ENCODE measurements at regions not wholly inside any gene's neighbourhood (a gene's known extent, or its start where the extent isn't known, plus 50 kb on each side); places are given as distances from the start of the nearest gene placed in this dataset.

DNA sequence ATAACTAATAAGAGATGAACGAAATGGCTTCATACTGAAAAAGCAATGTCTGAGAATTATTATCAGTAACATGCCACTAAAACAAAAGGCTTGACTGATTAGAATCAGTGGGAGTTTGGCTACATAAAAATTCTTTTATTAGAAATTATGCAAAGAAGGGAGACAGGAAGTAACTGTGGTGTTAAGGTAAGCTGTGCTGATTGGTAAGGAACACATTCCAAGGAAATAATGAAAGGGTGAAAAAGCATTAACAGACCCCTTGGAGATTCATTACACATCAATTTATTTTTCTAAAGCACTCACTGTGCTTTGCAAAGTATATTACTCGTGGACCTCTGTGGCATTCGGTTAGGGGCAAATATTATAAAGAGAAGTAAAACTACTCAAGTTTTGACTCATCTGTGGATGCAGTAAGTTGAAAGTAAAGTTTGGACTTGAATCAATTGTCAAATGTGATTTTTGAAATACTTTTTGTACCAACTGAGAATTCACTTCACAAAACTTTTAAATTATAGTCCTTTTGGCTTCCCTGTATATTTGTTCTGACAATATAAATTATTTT, 176.1 kb upstream of the ZPLD1 start:
- no peak for DNase-seq

DNA sequence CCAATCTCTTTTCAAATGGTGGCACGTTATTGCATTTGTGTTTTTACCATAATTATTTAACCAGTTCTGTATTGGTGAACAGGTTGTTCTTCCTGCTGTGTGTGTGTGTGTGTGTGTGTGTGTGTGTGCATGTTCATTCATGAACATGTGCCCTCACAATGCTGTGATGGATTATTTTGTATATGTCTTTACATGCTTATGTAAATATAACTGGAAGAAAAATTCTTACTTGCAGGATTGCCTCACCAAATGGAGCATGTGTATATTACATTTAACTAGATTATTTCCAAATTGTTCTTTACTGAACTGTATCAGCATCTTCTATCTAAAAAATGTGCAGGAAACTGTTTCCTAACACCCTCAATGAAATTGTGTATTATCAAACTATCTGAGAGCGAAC, 175.2 kb upstream of the ZPLD1 start:
- no peak for DNase-seq

DNA sequence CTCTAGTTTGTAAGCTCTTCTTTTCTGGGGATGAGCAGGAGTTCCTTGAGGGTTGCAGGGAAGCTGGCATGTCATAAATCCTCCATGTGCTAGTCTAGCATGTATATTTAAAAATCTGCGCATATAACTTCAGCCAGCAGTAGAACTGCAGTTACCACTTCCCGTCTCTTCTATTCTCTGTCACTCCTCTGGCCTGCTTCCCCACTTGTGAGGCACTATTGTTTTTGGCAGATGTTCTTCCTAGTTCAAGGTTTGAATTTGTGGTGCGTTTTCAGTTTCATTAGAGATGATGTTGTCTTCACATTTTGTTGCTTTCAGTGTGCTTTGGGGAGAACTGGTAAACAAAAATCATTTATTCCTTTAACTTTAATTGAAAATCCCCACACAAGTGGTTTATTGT, 169.1 kb upstream of the ZPLD1 start:
- no peak for DNase-seq

DNA sequence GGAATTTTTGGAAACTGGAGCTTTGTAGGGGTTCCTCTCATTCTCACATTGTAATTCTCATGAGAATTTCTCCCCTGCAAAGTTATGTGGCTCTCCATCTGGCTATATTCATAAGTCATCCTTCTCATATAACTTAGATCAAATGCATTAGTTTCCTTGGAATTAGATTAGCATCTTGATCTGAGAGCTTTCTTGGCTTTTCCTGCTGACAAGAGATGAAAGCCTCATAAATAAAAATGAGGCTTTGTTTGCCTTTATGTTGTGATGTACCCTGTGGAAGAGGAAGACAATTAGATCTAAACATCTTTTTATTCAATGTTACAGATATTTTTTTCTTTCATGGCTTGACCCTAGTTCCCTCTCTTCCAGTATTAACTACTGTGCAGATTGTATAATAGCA, 165.4 kb upstream of the ZPLD1 start:
- DNase-seq = no peak

DNA sequence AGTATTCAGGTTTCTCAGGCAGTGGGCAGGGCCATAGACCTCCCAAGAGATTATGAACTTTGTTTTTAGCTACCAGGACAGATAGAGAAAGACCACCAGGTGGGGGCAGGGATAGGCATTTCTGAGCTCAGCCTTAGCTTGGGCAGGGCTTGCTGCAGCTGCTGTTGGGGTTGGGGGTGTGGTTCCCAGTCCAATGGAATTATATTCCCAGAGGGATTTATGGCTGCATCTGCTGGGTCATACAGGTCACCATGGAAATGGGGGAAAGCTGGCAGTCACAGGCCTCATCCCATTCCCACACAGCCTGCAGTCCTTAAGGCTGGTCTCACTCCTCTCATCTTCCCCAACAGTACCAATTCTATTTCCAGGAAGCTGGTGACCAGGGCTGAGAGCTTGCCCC, 144.6 kb upstream of the ZPLD1 start:
- no peak for DNase-seq

DNA sequence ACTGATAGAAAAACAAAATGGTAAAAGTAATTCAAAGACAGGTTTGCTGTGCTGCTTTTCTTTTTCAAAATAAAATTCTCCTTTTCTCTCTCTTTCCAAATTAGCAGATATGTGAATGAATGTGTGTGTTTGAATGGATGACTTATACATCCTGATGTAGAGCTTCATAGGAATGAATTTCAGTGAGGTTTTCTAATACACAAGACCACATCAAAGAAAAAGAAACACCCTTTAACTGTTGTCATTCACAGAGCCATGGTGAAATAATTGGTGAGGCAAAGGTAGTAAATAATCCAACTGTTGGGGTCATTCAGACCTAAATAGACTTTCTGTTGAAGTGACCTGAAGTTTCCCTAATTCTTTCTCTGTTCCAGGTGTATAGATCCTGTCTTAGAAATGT, 139.1 kb upstream of the ZPLD1 start:
- DNase-seq = no peak

DNA sequence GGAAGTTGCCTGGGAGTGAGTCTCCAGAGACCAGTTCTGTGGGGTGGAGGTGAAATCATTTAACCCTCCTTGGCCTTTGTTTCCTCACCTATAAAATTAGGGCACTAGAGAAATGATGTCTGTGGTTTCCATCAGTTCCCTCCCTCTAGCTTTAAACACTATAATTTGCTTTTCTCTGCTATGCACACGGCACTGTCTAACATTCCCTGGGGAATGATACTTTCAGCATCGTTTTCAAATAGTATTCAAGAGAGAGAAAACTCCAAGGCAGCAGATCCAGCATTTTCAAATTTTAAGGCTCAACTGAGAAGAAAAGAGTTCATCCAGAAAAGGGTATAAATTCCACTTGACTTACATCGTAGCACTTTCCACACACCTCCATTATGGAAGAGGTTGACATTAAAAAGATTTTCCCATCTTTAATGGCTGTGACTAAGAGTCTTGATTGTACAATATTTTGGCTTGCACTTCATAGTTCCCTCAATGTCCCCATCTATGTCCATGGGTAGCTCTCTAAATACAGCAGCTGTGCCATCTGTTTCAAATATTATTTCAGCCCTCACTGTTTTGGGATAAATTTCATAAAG, 137.7 kb upstream of the ZPLD1 start:
- DNase-seq = no peak

DNA sequence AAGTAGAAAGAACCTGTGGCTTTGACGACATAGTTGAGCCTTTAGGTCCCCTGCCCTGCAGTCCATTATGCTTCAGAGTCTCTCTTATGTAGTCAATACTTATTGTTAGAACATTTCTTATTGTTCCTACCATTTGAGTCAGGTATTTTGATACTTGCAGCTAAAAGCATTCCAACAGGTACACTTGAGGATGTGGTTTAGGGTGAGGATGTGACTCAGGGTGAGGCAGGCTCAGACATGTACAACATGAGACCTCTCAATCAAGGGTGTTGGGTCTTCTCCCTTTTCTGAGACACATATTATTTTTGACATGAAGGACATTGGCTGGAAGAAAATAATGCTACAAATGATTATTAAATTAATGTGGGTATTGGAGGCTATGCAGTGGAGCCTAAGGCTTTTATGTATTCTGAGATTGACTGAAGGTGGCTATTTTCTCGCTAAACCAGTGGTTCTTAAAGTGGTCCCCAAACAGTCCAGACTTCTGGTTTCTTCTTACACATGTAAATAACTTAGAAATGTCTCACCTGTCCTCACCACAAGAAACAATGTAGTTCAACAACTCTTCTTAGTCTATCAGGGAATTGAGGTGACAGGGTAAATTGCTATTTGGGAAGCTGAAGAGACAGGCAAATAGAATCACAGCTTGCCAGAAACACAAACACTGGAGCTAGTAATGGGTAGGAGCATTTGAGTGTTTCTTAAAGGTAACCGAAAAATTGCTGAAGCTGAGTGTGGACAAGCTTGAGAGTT, 135.5 kb upstream of the ZPLD1 start:
- DNase-seq = no peak

DNA sequence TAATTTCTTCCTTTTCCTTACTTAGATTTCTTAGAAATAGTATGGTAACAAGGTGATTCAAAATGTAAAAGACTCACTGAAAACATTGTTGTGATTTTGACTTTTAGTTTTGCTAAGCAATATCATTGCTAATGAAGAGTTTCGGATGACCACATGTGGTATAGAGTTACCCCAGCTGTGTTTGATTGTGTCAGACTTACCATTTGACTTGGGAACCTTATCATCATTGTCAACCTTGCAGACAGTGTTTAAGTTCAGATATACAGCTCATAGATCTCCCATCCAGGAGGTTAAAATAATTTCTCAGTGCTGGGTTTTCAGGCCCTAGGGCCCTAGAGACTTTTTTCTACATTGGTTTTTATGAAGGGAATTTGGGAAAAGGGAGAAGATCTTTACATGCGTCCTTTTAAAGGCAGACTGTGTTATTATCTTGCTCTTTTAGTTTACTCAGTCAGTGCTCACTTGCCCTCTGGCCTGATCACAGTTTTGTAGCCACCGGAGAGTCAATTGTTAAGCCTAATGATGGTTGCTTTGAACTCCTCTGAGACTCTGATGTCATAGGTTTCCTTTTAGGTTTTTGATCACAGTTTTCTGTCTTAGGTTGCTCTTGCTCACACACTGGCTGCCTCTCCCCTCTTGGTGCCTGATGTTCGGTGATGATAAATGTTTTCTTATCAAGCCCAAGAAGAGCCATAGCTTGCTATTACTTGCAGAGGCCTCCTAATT, 133.5 kb upstream of the ZPLD1 start:
- DNase-seq = peak; percentile 14

DNA sequence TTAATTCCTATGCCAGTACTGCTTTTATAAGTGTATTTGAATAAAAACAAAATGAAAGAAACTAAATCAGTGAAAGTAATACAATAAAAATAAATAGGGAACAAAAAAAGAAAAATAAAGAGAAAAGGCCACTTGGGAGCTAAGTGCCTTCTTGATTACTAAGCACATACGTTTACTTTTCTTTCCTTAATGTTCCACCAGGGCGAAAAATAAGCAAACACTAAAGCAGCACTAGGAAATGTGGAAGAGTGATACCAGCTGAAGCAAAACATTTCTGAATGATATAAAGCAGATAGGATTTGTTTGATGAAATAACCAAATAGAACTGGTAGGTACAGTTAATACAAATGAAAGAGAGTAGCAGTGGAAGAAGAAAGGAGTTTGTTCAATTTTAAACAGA, 132.8 kb upstream of the ZPLD1 start:
- DNase-seq = no peak

DNA sequence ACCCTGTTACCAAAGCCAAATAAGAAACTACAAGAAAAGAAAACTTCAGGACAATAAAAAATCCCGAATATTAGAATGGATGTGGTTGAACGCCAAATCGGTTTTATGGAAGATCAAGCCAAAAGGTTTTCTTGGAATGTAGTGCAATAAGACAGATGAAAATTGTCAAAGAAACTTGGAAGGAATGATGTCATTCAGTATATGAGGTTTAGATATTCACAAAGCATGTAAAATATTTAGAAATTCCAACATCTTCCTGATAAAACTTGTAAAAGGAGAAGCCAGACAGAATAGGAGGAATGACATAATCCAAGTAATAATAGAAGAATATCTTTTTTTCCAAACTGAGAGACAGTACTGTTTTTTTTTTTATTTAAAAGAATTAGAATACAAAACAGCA, 130.3 kb upstream of the ZPLD1 start:
- DNase-seq = no peak

DNA sequence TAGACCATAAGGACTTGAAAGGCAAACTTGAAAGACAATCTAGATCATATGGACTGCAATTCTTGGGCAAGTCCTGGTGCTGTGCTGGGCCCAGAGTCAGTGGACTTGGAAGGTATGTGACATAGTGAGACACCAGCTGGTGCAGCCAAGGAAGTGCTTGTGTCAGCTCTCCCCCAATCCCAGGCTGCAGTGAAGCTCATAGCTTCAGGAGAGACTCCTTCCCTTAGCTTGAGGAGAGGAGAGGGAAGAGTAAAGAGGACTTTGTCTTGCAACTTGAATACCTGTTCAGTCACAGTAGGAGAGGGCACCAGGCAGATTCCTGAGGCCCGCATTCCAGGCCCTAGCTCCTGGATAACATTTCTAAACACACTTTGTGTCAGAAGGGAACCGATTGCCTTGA, 127.4 kb upstream of the ZPLD1 start:
- no peak for DNase-seq

DNA sequence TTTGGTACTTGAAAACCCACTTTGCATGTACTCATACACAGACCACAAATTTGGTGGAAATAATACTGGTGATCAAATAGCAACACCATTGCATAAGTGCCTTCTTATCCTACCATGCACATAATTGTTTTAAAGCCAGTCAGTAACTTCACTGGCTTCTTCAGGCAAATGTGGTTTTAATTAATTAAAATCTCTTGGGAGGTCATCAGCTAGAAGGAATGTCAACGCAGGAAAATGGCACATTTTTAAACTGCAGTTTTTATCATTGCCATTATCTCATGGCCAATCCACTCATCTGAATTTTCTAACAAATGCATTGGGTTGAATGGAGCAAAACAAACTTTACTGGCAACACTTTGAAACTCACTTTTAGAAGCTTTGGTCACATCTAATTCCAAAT, 105.7 kb upstream of the ZPLD1 start:
- no peak for DNase-seq

DNA sequence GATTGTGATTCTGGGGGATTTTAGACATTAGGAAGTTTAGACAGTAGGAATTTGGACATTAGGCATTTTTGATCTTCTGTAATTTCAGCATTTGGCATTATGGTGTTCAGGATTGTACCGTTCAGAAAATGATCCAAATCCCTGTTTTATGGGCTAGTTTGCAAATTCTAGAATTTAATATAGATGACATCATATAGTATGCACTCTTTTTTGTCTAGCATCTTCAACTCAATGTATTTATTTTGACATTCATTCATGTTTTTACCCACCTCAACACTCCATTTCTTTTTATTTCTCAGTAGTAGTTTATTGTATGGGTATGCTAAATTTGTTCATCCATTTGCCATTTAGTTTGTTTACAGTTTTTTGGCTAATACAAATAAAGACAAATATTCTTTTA, 105.3 kb upstream of the ZPLD1 start:
- no peak for DNase-seq

DNA sequence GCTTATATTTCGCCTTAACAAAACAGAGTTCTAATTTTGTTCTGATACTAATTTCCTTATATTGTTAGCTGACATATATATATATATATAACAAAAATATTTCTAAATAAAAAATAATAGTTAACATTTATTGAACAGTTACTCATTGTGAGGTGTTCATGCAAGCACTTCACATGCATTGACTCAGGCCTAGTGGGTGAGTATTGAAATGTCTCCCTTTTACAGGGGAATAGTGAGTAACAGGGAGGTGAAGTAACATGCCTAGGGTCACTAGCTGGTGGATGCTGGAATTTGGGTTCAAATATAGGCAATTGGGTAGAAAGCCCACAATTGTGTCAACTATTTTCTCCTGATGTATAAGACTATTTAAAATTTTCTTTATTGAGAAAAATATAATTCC, 102.6 kb upstream of the ZPLD1 start:
- DNase-seq = no peak

DNA sequence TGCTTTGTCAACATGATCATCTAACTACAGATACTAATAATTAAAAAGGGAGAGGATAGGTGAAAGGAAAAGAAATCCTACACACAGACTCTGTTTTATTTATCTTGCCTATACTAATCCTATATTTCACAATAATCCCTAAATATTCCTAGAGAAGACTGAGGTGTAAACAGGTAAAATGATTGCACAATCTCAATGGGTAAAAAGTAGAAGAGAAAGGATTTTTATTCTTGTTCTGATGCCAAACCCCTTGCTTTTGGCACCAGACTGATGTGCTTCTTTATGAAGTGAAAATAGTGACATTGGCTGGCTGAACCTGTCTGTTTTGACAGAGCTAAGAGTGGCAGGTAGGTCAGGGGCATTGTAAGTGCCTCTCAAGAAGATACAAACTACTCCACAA, 101.9 kb upstream of the ZPLD1 start:
- no peak for DNase-seq

DNA sequence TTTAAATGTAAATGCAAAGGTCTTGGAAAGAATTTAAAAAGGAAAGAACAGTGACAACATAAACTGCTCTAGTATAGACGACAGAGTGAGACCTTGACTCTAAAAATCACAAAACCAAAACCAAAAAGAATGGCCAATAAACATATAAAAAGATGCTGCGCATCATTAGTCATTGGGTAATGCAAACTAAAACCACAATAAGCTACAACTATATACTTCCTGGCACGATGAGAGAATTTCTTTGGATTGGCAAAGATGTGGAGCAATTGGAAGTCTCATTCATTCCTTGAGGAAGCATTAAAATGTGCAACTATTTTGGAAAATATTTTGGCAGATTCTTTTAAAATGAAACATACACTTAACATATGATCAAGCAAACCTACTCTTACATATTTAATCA, 98.7 kb upstream of the ZPLD1 start:
- DNase-seq = no peak

DNA sequence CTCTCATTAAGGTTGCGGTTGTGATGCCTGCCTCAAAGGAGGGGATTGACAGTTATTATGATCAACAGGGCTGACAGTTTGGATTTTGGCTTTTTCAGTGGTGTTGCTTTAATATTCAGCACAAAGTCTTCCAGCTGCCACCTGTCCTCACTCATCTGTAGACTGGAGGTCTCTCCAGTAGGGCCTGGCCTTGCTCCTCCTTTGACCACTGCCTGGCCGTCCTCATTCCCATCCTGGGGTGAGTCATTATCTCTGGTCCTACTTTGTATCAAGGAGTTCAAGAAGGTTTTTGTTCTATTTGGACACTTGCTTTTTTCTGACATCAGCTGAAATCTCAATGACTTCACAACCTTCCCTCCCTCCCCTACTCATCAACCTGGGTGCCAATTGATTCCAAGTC, 95.1 kb upstream of the ZPLD1 start:
- DNase-seq = no peak

DNA sequence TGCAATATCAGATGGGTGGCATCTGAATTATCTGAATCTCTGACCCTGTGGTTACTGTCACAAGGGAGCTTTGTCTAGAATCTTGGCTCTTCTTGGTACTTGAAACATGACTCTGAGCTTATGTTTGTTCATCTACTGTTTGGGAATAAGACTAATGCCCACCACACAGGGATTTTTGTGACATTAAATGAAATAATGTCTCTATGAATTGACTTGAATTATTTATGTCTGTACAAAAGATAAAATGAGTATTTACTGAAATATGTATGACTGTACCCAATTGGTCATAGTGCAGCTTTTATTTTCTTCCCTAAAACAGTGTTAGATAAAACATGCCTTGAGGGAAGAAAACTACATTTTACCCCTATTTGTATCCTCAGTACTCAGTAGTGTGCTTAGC, 87.9 kb upstream of the ZPLD1 start:
- DNase-seq = no peak

DNA sequence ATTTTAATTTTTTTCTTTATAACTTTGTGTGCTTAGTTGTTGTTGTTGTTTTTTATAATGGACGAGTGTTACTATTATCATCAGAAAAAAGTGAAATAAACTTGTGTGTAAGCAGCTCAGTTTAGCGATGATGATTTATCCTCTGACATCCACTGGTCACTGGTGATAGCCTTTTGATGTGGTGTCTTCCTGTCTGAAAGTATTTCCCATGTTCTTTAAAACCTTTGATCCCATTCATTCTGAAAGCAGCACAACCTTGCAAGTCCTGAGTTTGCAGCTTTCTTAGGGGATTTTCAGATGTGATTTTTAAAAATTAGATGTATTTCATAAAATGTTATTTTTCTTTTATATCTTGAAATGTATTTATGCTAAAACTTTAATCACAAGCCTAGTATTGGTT, 85.9 kb upstream of the ZPLD1 start:
- no peak for DNase-seq

DNA sequence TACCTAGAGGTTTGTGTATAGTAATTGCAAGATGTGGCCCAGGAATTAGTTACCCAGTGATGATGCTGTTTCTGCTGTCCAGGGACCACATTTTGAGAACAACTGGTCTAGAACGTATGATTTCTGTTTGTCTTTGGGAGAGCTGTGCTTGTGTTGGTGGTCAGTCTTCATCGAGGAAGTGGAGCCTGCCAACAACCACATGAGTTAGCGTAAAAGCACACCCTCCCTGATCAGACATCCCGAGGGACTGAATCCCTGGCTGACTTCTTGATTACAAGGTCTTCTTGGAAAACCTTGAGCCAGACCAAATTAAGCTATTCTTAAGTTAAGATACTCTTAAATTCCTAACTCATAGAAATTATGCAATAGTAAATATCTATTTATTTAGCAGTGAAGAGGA, 81.7 kb upstream of the ZPLD1 start:
- no peak for DNase-seq

DNA sequence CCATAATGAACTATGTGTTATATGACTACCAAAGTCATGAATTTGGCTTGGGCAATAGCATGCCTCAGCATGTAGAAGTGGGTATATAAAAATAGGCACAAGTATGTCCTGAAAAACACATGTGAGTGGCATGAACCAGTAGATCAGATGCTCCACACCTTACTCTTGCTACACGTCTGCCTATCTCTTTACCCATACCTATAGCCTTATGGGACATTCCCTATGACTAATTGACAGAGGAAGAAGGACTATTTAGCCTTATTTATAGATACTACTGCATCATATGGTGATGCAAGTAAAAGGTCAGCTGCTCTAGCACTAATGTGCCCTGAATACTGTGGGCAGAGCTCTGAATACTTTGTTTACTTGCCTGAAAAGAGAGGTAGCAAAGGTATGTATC, 81.0 kb upstream of the ZPLD1 start:
- no peak for DNase-seq

DNA sequence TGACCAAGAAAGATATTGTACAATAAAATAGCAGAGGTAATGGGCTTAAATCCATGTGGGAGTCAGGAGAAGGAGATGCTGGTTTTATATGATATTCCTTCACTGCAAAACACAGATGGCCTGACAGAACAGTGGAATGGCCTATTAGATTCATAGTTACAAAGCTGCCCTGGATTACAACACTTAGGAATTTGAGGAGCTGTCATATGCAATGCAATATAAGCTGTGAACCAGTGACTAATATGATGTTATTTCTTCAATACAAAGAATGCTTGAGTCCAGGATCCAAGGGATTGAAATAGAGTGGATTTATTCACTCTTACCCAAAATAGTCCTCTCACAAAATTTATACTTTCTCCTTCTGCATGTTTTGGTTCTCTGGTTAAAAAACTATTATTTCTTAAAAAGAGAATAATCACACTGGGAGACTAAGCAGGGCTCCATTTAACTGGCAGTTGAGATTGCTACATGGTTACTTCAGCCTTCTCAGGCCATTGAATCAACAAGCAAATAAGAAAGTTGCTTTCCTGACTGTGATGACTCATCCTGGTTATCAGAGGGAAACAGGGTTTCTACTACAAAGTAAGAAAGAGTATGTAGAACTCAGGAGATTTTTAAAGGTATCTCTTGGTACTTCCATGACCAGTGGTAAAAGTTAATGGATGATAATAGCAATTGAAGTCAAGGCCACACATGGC, 79.8 kb upstream of the ZPLD1 start:
- DNase-seq = peak; percentile 40

DNA sequence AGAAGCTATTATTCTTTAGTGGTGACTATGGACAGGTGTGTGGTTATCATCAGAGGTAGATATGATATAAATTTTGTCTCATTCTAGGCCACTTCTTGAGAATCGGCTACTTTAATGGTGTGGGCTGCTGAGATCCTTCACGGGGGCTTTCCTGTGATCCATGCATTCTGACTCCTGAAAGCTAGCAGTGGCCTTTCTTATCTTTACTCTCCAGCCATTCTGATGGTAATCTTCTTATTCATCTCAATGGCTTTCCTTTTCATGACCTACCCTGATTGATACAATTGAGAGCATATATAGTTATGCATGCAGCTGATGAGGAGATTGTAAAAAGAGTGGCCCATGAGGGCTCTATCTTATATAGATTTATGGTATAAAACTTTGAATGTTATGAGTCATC, 78.3 kb upstream of the ZPLD1 start:
- no peak for DNase-seq

All from hematopoietic multipotent progenitor cell treated with erythropoietin and hydrocortisone succinate and interleukin-3 and kit ligand, for 4 days (in vitro differentiated cells).